ENCODE measurements at regions not wholly inside any gene's neighbourhood (a gene's known extent, or its start where the extent isn't known, plus 50 kb on each side); places are given as distances from the start of the nearest gene placed in this dataset.

DNA sequence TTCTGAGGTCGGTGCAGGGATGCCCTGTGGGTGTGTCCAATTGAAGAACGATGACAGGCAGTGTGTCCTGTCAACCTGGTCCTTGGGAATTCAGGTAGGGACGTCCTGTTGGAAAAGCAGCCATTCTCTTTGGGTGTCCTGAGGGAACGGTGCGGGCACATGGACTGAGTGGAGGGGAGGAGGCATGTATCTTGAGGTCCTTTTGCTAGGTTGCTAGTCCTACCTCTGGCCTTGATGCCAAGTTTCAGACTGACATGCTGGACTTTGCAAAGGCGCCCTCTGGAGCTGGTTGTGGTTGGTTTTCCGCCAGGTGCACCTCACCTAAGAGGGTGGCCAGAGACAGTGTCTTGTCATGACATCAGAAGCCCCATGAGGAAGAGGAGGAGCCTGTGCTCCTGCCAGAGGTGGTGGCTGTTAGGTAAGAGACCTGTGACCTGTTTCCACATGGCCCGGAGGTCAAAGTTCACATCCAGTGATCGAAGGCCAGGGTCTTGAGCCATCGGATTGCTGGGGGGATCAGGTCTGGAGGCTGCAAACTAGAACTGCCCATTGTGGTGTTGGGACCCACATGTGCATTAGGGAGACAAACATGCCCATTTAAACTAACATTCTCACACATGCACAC, 106.3 kb downstream of the SNRPN start:
- no peak overlapping the region for H3K4me3 Mint-ChIP-seq
- no peaks in the 10 kb centered on the region for H3K27me3 Mint-ChIP-seq (ENCODE audit: insufficient read depth)
- H3K9me3 Mint-ChIP-seq: peaks cover 90% of the 10 kb centered on the region
- intact Hi-C loops (cut with micrococcal nuclease): no loop called here
- H3K4me1 Mint-ChIP-seq (ENCODE audit: low read depth): no peaks in the 10 kb centered on the region
- H3K36me3 Mint-ChIP-seq (ENCODE audit: low read depth): peaks cover 79% of the 10 kb centered on the region
- no peak overlapping the region for H3K27ac Mint-ChIP-seq
- DNase-seq (ENCODE audit: low spot score): no peak

DNA sequence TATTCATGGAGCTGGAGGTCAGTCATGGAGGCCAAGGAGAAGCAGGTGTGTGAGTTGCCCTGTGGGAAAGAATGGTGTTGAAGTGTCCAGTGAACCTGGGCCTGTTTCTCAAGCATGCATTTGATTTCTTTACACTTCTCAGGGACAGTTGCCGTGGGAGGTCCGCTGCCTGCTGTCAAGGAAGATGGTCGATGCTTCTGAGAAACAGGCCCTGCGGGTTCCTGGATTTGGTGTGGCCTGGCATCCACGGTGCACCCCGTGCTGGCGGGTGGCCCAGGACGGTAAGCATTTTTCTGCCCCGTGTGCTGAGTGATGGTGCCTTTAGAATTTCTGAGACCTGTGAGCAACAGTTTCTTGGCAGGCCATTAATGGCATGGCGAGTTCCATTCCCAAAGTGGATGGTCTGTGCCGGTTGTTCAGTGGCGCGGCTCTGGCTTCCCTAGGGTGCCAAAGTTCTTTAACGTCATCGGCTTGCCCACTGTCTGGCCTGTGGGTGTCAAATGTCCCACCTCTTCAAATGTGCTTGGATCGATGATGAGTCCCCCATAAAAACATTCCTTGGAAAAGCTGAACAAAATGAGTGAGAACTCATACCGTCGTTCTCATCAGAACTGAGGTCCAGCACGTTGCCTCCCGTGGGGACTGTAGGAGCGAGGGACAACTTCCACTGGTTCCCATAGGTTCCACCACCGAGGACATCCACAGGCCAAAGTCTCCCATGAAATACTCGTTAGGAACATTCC, 107.2 kb downstream of the SNRPN start:
- Mint-ChIP-seq H3K27ac (no peak overlapping the region), H3K27me3 (ENCODE audit: insufficient read depth) (no peaks in the 10 kb centered on the region), H3K9me3 (peaks cover 94% of the 10 kb centered on the region), H3K4me1 (ENCODE audit: low read depth) (no peaks in the 10 kb centered on the region), H3K36me3 (ENCODE audit: low read depth) (peaks cover 83% of the 10 kb centered on the region), H3K4me3 (no peak overlapping the region)
- intact Hi-C loops (cut with micrococcal nuclease): no loop called here
- no peak for DNase-seq (ENCODE audit: low spot score)

DNA sequence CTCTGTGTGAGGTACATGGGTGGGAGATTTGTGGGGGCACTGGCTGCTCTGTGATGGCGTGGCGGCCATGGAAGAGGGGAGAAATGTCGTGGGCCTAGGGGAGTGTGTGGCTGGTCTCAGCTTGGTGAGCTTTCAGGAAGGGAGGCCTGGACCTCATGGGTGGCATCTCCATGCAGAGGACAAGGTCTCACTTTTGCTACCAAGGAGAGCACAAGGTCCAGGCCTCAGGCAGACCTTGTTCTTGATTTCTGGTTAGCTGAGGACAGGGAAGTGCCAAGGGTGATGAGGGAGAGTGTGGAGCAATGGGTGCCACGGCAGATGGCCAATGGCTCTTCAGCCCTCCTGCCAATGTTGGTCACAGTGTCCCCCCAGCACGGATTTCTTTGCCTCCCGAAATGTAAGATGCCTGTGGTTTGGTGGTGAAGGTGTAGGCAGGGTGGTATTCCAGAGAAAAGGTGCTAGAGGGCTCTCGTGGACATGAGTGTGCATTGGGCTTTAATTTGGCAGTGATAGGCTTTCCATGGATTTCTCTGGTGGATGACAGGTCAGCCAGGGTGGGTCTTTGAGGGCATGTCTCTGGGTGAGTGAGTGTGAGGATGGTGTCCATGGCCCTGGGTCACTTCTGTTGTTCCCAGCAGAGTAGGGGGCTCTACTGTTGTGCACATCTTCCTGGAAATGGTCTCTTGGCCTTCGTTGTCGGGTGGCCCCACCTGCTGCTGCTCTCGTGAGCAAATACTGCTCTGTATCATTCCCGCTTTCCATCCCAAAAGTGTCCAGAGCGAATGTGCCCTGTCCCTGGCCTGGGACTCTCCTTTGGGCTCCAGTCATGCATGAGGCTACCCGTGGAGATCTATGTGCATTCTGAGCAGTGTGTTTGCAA, 108.0 kb downstream of the SNRPN start:
- H3K27ac Mint-ChIP-seq: no peak overlapping the region
- intact Hi-C loops (cut with micrococcal nuclease): no loop called here
- peaks cover 94% of the 10 kb centered on the region for H3K9me3 Mint-ChIP-seq
- no peaks in the 10 kb centered on the region for H3K27me3 Mint-ChIP-seq (ENCODE audit: insufficient read depth)
- peaks cover 89% of the 10 kb centered on the region for H3K36me3 Mint-ChIP-seq (ENCODE audit: low read depth)
- no peak overlapping the region for H3K4me3 Mint-ChIP-seq
- DNase-seq (ENCODE audit: low spot score): no peak
- H3K4me1 Mint-ChIP-seq (ENCODE audit: low read depth): no peaks in the 10 kb centered on the region

DNA sequence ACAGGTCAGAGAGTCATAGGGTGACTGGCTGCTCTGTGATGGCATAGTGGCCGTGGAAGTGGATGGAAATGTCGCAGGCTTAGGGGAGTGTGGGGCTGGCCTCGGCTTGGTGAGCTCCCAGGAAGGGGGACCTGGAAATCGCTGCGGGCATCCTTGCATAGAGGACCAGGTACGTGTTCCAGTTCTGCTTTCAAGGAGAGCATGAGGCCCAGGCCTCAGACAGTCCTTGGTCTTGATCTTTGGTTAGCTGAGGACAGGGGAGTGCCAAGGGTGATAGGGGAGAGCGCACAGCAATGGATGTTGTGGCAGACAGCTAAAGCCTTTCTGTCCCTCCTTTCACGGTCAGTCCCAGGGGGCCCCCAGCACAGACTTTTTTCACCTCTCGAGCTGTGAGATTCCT, 110.5 kb downstream of the SNRPN start:
- Mint-ChIP-seq H3K27ac (no peak overlapping the region), H3K9me3 (peaks cover 93% of the 10 kb centered on the region), H3K4me1 (ENCODE audit: low read depth) (no peaks in the 10 kb centered on the region), H3K36me3 (ENCODE audit: low read depth) (peaks cover 86% of the 10 kb centered on the region), H3K27me3 (ENCODE audit: insufficient read depth) (no peaks in the 10 kb centered on the region), H3K4me3 (no peak overlapping the region)
- intact Hi-C loops (cut with micrococcal nuclease): no loop called here
- DNase-seq (ENCODE audit: low spot score): no peak

DNA sequence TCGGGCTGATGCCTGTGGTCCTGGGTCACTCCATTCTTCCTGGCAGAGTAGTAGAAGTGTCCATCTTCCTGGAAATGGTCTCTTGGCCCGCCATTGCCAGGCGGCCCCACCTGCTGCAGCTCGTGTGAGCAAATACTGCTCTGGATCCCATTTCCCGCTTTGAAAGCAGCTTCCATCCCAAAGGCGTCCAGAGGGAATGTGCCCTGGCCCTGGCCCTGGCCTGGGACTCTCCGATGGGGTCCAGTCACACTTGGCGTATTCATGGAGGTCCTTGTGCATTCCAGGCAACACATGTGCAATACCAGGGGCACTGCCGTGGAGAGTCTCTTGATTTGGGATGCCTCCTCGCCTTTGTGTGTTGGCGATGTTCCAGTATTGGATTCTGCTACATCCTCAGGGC, 111.1 kb downstream of the SNRPN start:
- Mint-ChIP-seq H3K4me3 (no peak overlapping the region), H3K9me3 (peaks cover 93% of the 10 kb centered on the region), H3K4me1 (ENCODE audit: low read depth) (no peaks in the 10 kb centered on the region), H3K36me3 (ENCODE audit: low read depth) (peaks cover 86% of the 10 kb centered on the region), H3K27me3 (ENCODE audit: insufficient read depth) (no peaks in the 10 kb centered on the region), H3K27ac (no peak overlapping the region)
- DNase-seq (ENCODE audit: low spot score): no peak
- intact Hi-C loops (cut with micrococcal nuclease): no loop called here

DNA sequence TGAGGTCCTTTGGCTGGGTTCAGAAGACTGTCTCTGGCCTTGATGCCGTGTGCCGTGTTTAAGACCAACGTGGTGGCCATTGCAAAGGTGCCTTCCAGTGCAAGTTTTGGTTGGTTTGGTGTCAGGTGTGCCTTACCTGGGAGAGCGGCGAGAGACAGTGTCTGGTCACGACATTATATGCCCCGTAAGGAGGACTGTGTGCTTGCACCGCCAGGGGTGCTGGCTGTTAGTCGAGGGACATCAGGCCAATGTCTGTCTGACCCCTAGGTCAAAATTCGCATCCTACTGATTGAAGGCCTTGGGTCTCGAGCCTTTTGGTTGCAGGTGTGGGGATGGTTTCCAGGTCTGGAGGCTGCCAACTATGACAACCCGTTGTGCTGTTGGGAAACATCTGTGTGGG, 111.9 kb downstream of the SNRPN start:
- H3K27ac Mint-ChIP-seq: no peak overlapping the region
- intact Hi-C loops (cut with micrococcal nuclease): no loop called here
- peaks cover 94% of the 10 kb centered on the region for H3K9me3 Mint-ChIP-seq
- H3K4me1 Mint-ChIP-seq (ENCODE audit: low read depth): no peaks in the 10 kb centered on the region
- peaks cover 88% of the 10 kb centered on the region for H3K36me3 Mint-ChIP-seq (ENCODE audit: low read depth)
- no peak for DNase-seq (ENCODE audit: low spot score)
- H3K27me3 Mint-ChIP-seq (ENCODE audit: insufficient read depth): no peaks in the 10 kb centered on the region
- no peak overlapping the region for H3K4me3 Mint-ChIP-seq

DNA sequence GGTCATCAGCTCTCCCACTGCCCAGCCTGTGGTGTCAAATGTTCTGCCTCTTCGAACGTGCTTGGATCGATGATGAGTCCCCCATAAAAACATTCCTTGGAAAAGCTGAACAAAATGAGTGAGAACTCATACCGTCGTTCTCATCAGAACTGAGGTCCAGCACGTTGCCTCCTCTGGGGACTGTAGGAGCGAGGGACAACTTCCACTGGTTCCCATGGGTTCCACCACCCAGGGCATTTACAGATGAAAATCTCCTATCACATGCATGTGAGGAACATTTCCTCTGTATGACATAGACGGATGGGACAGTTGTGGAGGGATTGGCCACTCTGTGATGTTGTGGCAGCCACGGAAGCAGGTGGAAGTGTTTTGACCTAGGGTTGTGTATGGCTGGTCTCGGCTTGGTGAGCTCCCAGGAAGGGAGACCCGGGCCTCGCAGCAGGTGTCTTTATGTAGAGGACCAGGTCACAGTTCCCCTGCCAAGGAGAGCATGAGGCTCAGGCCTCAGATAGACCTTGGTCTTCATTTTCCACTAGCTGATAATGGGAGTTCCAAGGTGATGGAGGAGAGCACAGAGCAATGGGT, 113.0 kb downstream of the SNRPN start:
- peaks cover 89% of the 10 kb centered on the region for H3K36me3 Mint-ChIP-seq (ENCODE audit: low read depth)
- H3K27ac Mint-ChIP-seq: no peak overlapping the region
- peaks cover 93% of the 10 kb centered on the region for H3K9me3 Mint-ChIP-seq
- no peak for DNase-seq (ENCODE audit: low spot score)
- intact Hi-C loops (cut with micrococcal nuclease): no loop called here
- no peaks in the 10 kb centered on the region for H3K4me1 Mint-ChIP-seq (ENCODE audit: low read depth)
- no peaks in the 10 kb centered on the region for H3K27me3 Mint-ChIP-seq (ENCODE audit: insufficient read depth)
- no peak overlapping the region for H3K4me3 Mint-ChIP-seq

DNA sequence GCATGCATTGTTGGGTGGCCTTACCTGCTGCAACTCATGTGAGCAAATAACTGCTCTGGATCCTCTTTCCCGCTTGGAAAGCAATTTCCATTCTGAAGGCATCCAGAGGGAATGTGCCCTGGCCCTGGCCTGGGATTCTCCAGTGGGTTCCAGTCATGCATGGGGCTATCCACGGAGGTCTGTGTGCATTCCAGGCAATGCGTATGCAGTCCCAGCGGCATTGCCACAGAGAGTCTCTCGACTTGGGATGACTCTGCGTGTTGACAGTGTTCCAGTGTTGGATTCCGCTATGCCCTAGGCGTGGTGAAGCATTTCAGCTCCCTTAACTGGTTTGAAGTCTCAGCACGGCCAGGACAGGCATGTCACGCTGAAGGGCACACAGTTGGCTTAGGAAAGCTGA, 113.9 kb downstream of the SNRPN start:
- Mint-ChIP-seq H3K27ac (no peak overlapping the region), H3K27me3 (ENCODE audit: insufficient read depth) (no peaks in the 10 kb centered on the region), H3K4me1 (ENCODE audit: low read depth) (no peaks in the 10 kb centered on the region), H3K4me3 (no peak overlapping the region), H3K9me3 (peaks cover 89% of the 10 kb centered on the region), H3K36me3 (ENCODE audit: low read depth) (peaks cover 86% of the 10 kb centered on the region)
- no peak for DNase-seq (ENCODE audit: low spot score)
- intact Hi-C loops (cut with micrococcal nuclease): no loop called here

DNA sequence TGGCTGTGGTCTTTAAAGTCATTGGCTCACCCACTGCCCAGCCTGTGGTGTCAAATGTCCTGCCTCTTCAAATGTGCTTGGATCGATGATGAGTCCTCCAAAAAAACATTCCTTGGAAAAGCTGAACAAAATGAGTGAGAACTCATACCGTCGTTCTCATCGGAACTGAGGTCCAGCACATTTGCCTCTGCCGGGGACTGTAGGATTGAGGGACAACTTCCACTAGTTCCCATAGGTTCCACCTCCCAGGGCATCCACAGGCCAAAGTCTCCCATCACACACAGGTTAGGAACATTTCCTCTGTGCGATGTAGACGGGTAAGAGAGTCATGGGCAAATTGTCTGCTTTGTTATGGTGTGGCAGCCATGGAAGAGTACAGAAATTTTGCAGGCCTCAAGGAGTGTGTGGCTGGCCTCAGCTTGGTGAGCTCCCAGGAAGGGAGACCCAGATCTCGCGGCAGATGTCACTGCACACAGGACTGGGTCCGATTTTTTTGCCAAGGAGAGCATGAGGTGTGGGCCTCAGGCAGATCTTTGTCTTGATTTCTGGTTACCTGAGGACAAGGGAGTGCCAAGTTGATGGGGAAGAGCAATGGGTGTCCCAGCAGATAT, 115.7 kb downstream of the SNRPN start:
- no peaks in the 10 kb centered on the region for H3K4me1 Mint-ChIP-seq (ENCODE audit: low read depth)
- H3K27me3 Mint-ChIP-seq (ENCODE audit: insufficient read depth): no peaks in the 10 kb centered on the region
- intact Hi-C loops (cut with micrococcal nuclease): no loop called here
- H3K27ac Mint-ChIP-seq: no peak overlapping the region
- peaks cover 85% of the 10 kb centered on the region for H3K36me3 Mint-ChIP-seq (ENCODE audit: low read depth)
- DNase-seq (ENCODE audit: low spot score): no peak
- H3K9me3 Mint-ChIP-seq: peaks cover 91% of the 10 kb centered on the region
- H3K4me3 Mint-ChIP-seq: no peak overlapping the region

DNA sequence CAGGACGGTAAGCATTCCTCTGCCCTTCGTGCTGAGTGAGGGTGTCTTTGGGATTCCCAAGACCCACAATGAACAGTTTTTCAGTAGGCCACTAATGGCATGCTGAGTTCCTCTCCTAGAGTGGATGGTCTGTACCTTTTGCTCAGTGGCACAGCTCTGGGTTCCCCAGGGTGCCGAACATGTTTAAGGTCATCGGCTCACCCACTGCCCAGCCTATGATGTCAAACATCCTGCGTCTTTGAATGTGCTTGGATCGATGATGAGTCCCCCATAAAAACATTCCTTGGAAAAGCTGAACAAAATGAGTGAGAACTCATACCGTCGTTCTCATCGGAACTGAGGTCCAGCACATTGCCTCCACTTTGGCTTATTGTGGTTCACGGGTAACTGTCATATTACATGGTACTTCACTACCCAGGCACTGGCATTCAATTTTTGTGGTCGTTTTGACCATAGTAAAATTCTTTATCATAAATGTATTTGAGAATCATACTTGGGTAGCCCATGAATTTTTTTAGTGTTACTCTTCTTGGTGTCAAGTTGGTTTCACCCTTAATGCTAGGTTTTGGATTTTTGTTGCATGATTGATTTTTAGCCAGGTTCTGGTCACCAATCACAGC, 118.2 kb downstream of the SNRPN start:
- H3K27ac Mint-ChIP-seq: no peak overlapping the region
- intact Hi-C loops (cut with micrococcal nuclease): no loop called here
- H3K36me3 Mint-ChIP-seq (ENCODE audit: low read depth): peaks cover 78% of the 10 kb centered on the region
- no peak overlapping the region for H3K4me3 Mint-ChIP-seq
- H3K9me3 Mint-ChIP-seq: peaks cover 89% of the 10 kb centered on the region
- DNase-seq (ENCODE audit: low spot score): no peak
- no peaks in the 10 kb centered on the region for H3K4me1 Mint-ChIP-seq (ENCODE audit: low read depth)
- no peaks in the 10 kb centered on the region for H3K27me3 Mint-ChIP-seq (ENCODE audit: insufficient read depth)

DNA sequence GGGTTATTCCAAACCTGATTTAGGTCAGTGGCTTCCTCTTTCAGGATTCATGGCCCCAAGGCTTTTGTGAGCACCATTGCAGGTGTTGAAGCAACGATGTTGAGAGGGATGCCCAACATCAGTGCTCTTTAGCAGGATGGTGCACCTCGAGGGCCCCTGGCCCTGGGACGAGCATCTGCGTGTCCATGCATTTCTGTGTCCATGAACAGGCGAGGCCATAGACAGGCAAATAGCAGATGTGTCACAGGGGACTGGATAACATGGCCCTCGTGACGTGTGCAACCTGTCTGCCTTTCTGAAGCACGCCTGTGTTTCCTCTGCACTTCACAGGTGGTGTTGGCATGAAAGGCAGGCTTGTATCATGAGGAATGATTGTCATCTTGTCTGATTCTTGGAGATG, 132.3 kb downstream of the SNRPN start:
- Mint-ChIP-seq H3K27ac (no peak overlapping the region), H3K4me3 (no peak overlapping the region), H3K9me3 (peaks cover 90% of the 10 kb centered on the region), H3K36me3 (ENCODE audit: low read depth) (peaks cover 74% of the 10 kb centered on the region), H3K4me1 (ENCODE audit: low read depth) (no peaks in the 10 kb centered on the region), H3K27me3 (ENCODE audit: insufficient read depth) (no peaks in the 10 kb centered on the region)
- intact Hi-C loops (cut with micrococcal nuclease): no loop called here
- DNase-seq (ENCODE audit: low spot score): no peak

DNA sequence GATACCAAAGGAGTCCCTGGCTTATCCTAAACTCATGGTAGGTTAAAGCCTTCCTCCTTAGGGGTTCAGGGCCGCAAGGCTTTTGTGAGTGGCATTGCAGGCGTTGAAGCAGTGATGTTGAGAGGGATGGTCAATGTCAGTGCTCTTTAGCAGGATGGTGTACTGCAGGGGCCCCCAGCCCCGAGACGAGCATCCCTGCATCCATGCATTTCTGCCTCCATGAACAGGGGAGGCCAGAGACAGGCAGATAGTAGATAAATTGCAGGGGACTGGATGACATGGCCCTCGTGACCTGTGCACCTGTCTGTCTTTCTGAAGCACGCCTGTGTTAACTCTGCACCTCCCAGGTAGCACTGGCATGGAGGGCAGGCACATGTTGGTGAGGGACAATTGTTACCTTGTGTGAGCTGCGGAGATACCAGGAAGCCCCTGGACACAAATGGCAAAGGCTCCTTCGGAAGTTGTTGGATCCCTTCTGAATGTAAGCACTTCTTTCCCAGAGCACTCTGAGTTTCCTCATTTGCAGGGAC, 133.5 kb downstream of the SNRPN start:
- intact Hi-C loops (cut with micrococcal nuclease): no loop called here
- Mint-ChIP-seq H3K27me3 (ENCODE audit: insufficient read depth) (no peaks in the 10 kb centered on the region), H3K36me3 (ENCODE audit: low read depth) (peaks cover 70% of the 10 kb centered on the region), H3K4me3 (no peak overlapping the region), H3K4me1 (ENCODE audit: low read depth) (no peaks in the 10 kb centered on the region), H3K27ac (no peak overlapping the region), H3K9me3 (peaks cover 88% of the 10 kb centered on the region)
- DNase-seq (ENCODE audit: low spot score): no peak

Data from activated T-helper 1 cell treated with anti-CD3 and anti-CD28 coated beads, Interleukin-12 subunit alpha, Interleukin-12 subunit beta, Interleukin-2, Interleukin-4 antibody, amounts not matched to agents 30 ng/mL and 10 ng/mL and 1 ng/mL, durations not matched to agents 14 hours and 24 hours and 36 hours (primary cell).